ENCODE measurements at regions not wholly inside any gene's neighbourhood (a gene's known extent, or its start where the extent isn't known, plus 50 kb on each side); places are given as distances from the start of the nearest gene placed in this dataset.

- POLR2A ChIA-PET = interaction anchor here (0.6 kb wide), 1 partner anchor 16 kb away, joined by 12 read pairs; no protein-coding TSS in a partner anchor
- CTCF ChIA-PET = interaction anchor here (1.0 kb wide), 1 partner anchor 12 kb away, joined by 4 read pairs; no protein-coding TSS in a partner anchor
- no peak for TF ChIP-seq ZNF169 (tag by site-specific recombination; IDR thresholded peaks at IDR 0.05)
- TF ChIP-seq ZFP3 (tag by site-specific recombination; IDR thresholded peaks at IDR 0.05; ENCODE audit: low read depth) = no peak
- TF ChIP-seq ZBTB8A (tag by site-specific recombination; IDR thresholded peaks at IDR 0.05) = no peak
- no peak for TF ChIP-seq ZNF837 (tag by site-specific recombination; IDR thresholded peaks at IDR 0.05)
- TF ChIP-seq FEZF1 (tag by site-specific recombination; IDR thresholded peaks at IDR 0.05) = no peak
- no peak for TF ChIP-seq ZSCAN18 (tag by site-specific recombination; IDR thresholded peaks at IDR 0.05)
- no peak for TF ChIP-seq ZNF654 (tag by site-specific recombination; IDR thresholded peaks at IDR 0.05; ENCODE audit: low read depth)
- TF ChIP-seq YY1 (tag by site-specific recombination; IDR thresholded peaks at IDR 0.05) = no peak
- TF ChIP-seq ZNF354C (tag by site-specific recombination; IDR thresholded peaks at IDR 0.05; ENCODE audit: borderline replicate concordance, low read depth) = no peak
- TF ChIP-seq ZNF670 (tag by site-specific recombination; IDR thresholded peaks at IDR 0.05; ENCODE audit: low read depth) = no peak
- TF ChIP-seq ZIC2 (tag by site-specific recombination; IDR thresholded peaks at IDR 0.05) = no peak
- TF ChIP-seq ZNF248 (tag by site-specific recombination; IDR thresholded peaks at IDR 0.05) = no peak
- no peak for TF ChIP-seq ZNF449 (tag by site-specific recombination; IDR thresholded peaks at IDR 0.05)
- TF ChIP-seq GFI1B (tag by site-specific recombination; IDR thresholded peaks at IDR 0.05) = no peak
- no peak for TF ChIP-seq ZNF626 (tag by site-specific recombination; IDR thresholded peaks at IDR 0.05)
- no peak for TF ChIP-seq ZNF580 (tag by site-specific recombination; IDR thresholded peaks at IDR 0.05)
- no peak for TF ChIP-seq ZNF214 (tag by site-specific recombination; IDR thresholded peaks at IDR 0.05; ENCODE audit: borderline replicate concordance)
- no peak for TF ChIP-seq PRDM4 (tag by site-specific recombination; IDR thresholded peaks at IDR 0.05)
- Histone ChIP-seq H3K36me3 (ENCODE audit: control insufficient read depth in 2 of 2, insufficient read depth in 1 of 2, low read length in 2 of 2) (no peaks in the 10 kb centered on the region), H3K9me3 (ENCODE audit: control insufficient read depth, insufficient read depth, low read depth, low read length) (no peaks in the 10 kb centered on the region), H3K27ac (ENCODE audit: extremely low read depth, low read depth, low read length) (no peak overlapping the region), H3K4me1 (ENCODE audit: control insufficient read depth, insufficient read depth, low read length) (no peaks in the 10 kb centered on the region), H3K4me3 (ENCODE audit: low read depth, low read length) (no peak overlapping the region)
Observed at GRCh38 chr18:76697441-76697901, 124.9 kb upstream of the ZNF236 start.

GRCh38 chr18:76691800-76692199 is 130.6 kb upstream of the ZNF236 start:
- H3K4me3 ChIP-seq (ENCODE audit: low read depth, low read length) = no peak overlapping the region
- TF ChIP-seq GLI4 (tag by site-specific recombination; IDR thresholded peaks at IDR 0.05) (no peak), ZNF555 (tag by site-specific recombination; conservative IDR thresholded peaks at IDR 0.05) (no peak), KLF8 (tag by site-specific recombination; IDR thresholded peaks at IDR 0.05) (no peak), ZNF10 (tag by site-specific recombination; IDR thresholded peaks at IDR 0.05) (no peak), PRDM1 (tag by site-specific recombination; IDR thresholded peaks at IDR 0.05) (no peak), ZNF623 (tag by site-specific recombination; IDR thresholded peaks at IDR 0.05) (no peak)
- no peak overlapping the region for H3K27ac ChIP-seq (ENCODE audit: extremely low read depth, low read depth, low read length)
- H3K4me1 ChIP-seq (ENCODE audit: control insufficient read depth, insufficient read depth, low read length) = peaks cover 3% of the 10 kb centered on the region; the same call in 1 of the 2 replicates
- CTCF ChIA-PET = no interaction called here
- POLR2A ChIA-PET = no interaction called here
- H3K36me3 ChIP-seq (ENCODE audit: control insufficient read depth in 2 of 2, insufficient read depth in 1 of 2, low read length in 2 of 2) = no peaks in the 10 kb centered on the region
- H3K9me3 ChIP-seq (ENCODE audit: control insufficient read depth, insufficient read depth, low read depth, low read length) = no peaks in the 10 kb centered on the region

Data from HEK293 (cell line).